H1 (cell line): ENCODE measurements at regions not wholly inside any gene's neighbourhood (a gene's known extent, or its start where the extent isn't known, plus 50 kb on each side); places are given as distances from the start of the nearest gene placed in this dataset.

Source experiments
- CTCF ChIA-PET: fragments of 300-600 bp; sonication (Branson Sonifier 250); formaldehyde crosslinking; loops from one replicate; lab custom pipeline; 2021; ENCODE audit not compliant: partially characterized antibody; lab: Charles Lee
- POLR2A ChIA-PET: fragments of 300-600 bp; sonication (Branson Sonifier 250); formaldehyde crosslinking; loops from one replicate; lab custom pipeline; 2021; ENCODE audit warnings: inconsistent platforms; ENCODE audit not compliant: partially characterized antibody; lab: Charles Lee
- DNase-seq, 2 experiments: peaks; one replicate each; pipeline versions ENCODE4 v3.0.0 to v3.0.0-alpha.2; 2010 to 2022; ENCODE audit warnings: low spot score in 2 of 2, low read depth in 1 of 2, mixed read lengths in 1 of 2
- FAIRE-seq: peaks from 2 replicates; lab custom pipeline; 2011; peaks lifted over from hg19 to GRCh38; lab: Jason Lieb, UNC
- H2AFZ ChIP-seq: 2 replicates; pipeline ENCODE4 v1.8.1; 2012; ENCODE audit warnings: low read length, inconsistent platforms
- H2AK5ac ChIP-seq: 2 replicates; pipeline ENCODE4 v1.6.1; 2013; ENCODE audit warnings: low read depth, low read length
- H2BK120ac ChIP-seq: replicated peaks from 2 replicates; pipeline ENCODE3; 2013; ENCODE audit warnings: low read depth, low read length, inconsistent platforms
- H2BK12ac ChIP-seq: 2 replicates; pipeline ENCODE4 v1.6.1; 2013; ENCODE audit warnings: low read depth, low read length
- H2BK15ac ChIP-seq: 2 replicates; pipeline ENCODE4 v1.6.1; 2013; ENCODE audit warnings: low read length
- H2BK20ac ChIP-seq: 2 replicates; pipeline ENCODE4 v1.6.1; 2013; ENCODE audit warnings: low read length
- H2BK5ac ChIP-seq: 2 replicates; pipeline ENCODE4 v1.6.1; 2013; ENCODE audit warnings: low read depth, low read length
- H3K14ac ChIP-seq: 2 replicates; pipeline ENCODE4 v1.6.1; 2013; ENCODE audit warnings: inconsistent platforms; ENCODE audit not compliant: insufficient read length
- H3K18ac ChIP-seq: 2 replicates; pipeline ENCODE4 v1.6.1; 2013; ENCODE audit warnings: low read length; ENCODE audit errors: extremely low read depth
- H3K23ac ChIP-seq: 2 replicates; pipeline ENCODE4 v1.6.1; 2013; ENCODE audit warnings: inconsistent platforms; ENCODE audit not compliant: insufficient read length
- H3K23me2 ChIP-seq: 2 replicates; pipeline ENCODE4 v1.6.1; 2013; ENCODE audit warnings: low read depth, low read length
- H3K27ac ChIP-seq: 2 replicates; pipeline ENCODE4 v1.6.1; 2011; ENCODE audit warnings: low read depth, low read length, inconsistent platforms
- H3K27me3 ChIP-seq, 4 experiments: replicated peaks in 1 of 4; 1 replicate in 1 of 4; 2 replicates in 3 of 4; pipeline versions ENCODE4 v1.6.1 to v1.8.1; 2011 to 2013; ENCODE audit warnings: low read length in 3 of 4, mild to moderate bottlenecking in 3 of 4, inconsistent platforms in 2 of 4, mixed read lengths in 2 of 4, moderate library complexity in 1 of 4; ENCODE audit not compliant: control insufficient read depth in 3 of 4, insufficient read depth in 3 of 4; ENCODE audit errors: extremely low read depth in 1 of 4
- H3K36me3 ChIP-seq, 4 experiments: 2 replicates each; pipeline versions ENCODE4 v1.6.1 to v1.8.1; 2011 to 2013; ENCODE audit warnings: mild to moderate bottlenecking in 4 of 4, low read length in 3 of 4, moderate library complexity in 2 of 4, control low read depth in 1 of 4, inconsistent platforms in 1 of 4; ENCODE audit not compliant: insufficient read depth in 4 of 4, control insufficient read depth in 2 of 4
- H3K4ac ChIP-seq: replicated peaks from 2 replicates; pipeline ENCODE3; 2013; ENCODE audit warnings: low read length, low read depth, mixed read lengths, inconsistent platforms; ENCODE audit not compliant: insufficient read length
- H3K4me1 ChIP-seq, 4 experiments: replicated peaks in 1 of 4; 1 replicate in 1 of 4; 2 replicates in 3 of 4; pipeline versions ENCODE4 v1.6.1 to v1.8.1; 2011 to 2013; ENCODE audit warnings: low read length in 3 of 4, inconsistent platforms in 2 of 4, mixed read lengths in 1 of 4; ENCODE audit not compliant: insufficient read depth in 4 of 4, control insufficient read depth in 3 of 4
- H3K4me2 ChIP-seq, 2 experiments: 2 replicates each; pipeline versions ENCODE4 v1.6.1 to v1.8.1; 2011 to 2013; ENCODE audit warnings: low read depth in 2 of 2, low read length in 2 of 2, control low read depth in 1 of 2, inconsistent platforms in 1 of 2, mild to moderate bottlenecking in 1 of 2; ENCODE audit not compliant: insufficient read depth in 1 of 2
- H3K4me3 ChIP-seq, 4 experiments: fragments of 200-600, 300-600 bp in 1 of 4; sonication (generic), shearing (Covaris generic), sonication (Bioruptor Twin) in 1 of 4; 2 replicates each; pipeline versions ENCODE4 v1.5.1 to v1.8.1; 2011 to 2016; ENCODE audit warnings: low read length in 4 of 4, low read depth in 3 of 4, control low read depth in 2 of 4, inconsistent platforms in 2 of 4, mild to moderate bottlenecking in 2 of 4, mixed read lengths in 1 of 4, moderate library complexity in 1 of 4; ENCODE audit not compliant: insufficient read depth in 2 of 4; ENCODE audit errors: extremely low read depth in 1 of 4
- H3K56ac ChIP-seq: replicated peaks from 2 replicates; pipeline ENCODE3; 2013; ENCODE audit warnings: low read depth, mild to moderate bottlenecking, mixed read lengths, low read length, inconsistent platforms; ENCODE audit not compliant: insufficient read length
- H3K79me1 ChIP-seq: 2 replicates; pipeline ENCODE4 v1.6.1; 2013; ENCODE audit warnings: low read depth, low read length, control low read depth
- H3K79me2 ChIP-seq, 2 experiments: 2 replicates each; pipeline versions ENCODE4 v1.6.1 to v1.8.1; 2012 to 2013; ENCODE audit warnings: low read length in 2 of 2, mild to moderate bottlenecking in 2 of 2, inconsistent platforms in 1 of 2; ENCODE audit not compliant: insufficient read depth in 2 of 2, control insufficient read depth in 1 of 2
- H3K9ac ChIP-seq, 4 experiments: replicated peaks in 1 of 4; 1 replicate in 1 of 4; 2 replicates in 3 of 4; pipeline versions ENCODE4 v1.6.1 to v1.8.1; 2011 to 2013; ENCODE audit warnings: low read depth in 3 of 4, low read length in 3 of 4, control low read depth in 2 of 4, mild to moderate bottlenecking in 2 of 4, moderate library complexity in 2 of 4, inconsistent platforms in 1 of 4; ENCODE audit errors: extremely low read depth in 1 of 4
- H3K9me3 ChIP-seq, 2 experiments: 2 replicates each; pipeline versions ENCODE4 v1.6.1 to v1.8.1; 2012 to 2013; ENCODE audit warnings: mild to moderate bottlenecking in 2 of 2, moderate library complexity in 2 of 2, control low read depth in 1 of 2, inconsistent platforms in 1 of 2, low read depth in 1 of 2, low read length in 1 of 2, mixed read lengths in 1 of 2; ENCODE audit not compliant: insufficient read depth in 2 of 2
- H4K20me1 ChIP-seq, 2 experiments: replicated peaks in 1 of 2; 2 replicates each; pipeline versions ENCODE3 to v1.8.1; 2011 to 2013; ENCODE audit warnings: inconsistent platforms in 2 of 2, low read length in 2 of 2, mild to moderate bottlenecking in 1 of 2; ENCODE audit not compliant: insufficient read depth in 2 of 2, control insufficient read depth in 1 of 2
- H4K5ac ChIP-seq: 2 replicates; pipeline ENCODE4 v1.6.1; 2013; ENCODE audit warnings: low read length, low read depth, mixed read lengths, inconsistent platforms; ENCODE audit not compliant: insufficient read length
- H4K8ac ChIP-seq: 2 replicates; pipeline ENCODE4 v1.8.0; 2013; ENCODE audit warnings: mild to moderate bottlenecking, moderate library complexity, low read length, inconsistent platforms; ENCODE audit not compliant: insufficient read depth; ENCODE audit errors: extremely low read depth
- H4K91ac ChIP-seq: replicated peaks from 2 replicates; pipeline ENCODE3; 2013; ENCODE audit warnings: low read length, mixed read lengths, inconsistent platforms; ENCODE audit not compliant: insufficient read length
- CEBPB ChIP-seq: IDR thresholded peaks from 2 replicates; pipeline ENCODE4 v1.6.1; 2012; ENCODE audit warnings: low read depth, low read length
- CHD1 ChIP-seq: IDR thresholded peaks from 2 replicates; pipeline ENCODE4 v1.6.1; 2012; ENCODE audit warnings: low read depth, low read length, improper control_type of control experiment
- HDAC2 ChIP-seq, 2 experiments: fragments of 300-600 bp in 1 of 2; sonication (generic) in 1 of 2; IDR thresholded peaks; 2 replicates each; pipeline ENCODE4 v1.6.1; 2011 to 2012; ENCODE audit warnings: low read depth in 2 of 2, low read length in 2 of 2, mild to moderate bottlenecking in 2 of 2, moderate library complexity in 2 of 2, borderline replicate concordance in 1 of 2, inconsistent platforms in 1 of 2
- JUND ChIP-seq: IDR thresholded peaks from 2 replicates; pipeline ENCODE4 v1.6.1; 2011; ENCODE audit warnings: mild to moderate bottlenecking, improper control_type of control experiment, low read length
- PHF8 ChIP-seq: fragments of 200-600 bp; sonication (generic); conservative IDR thresholded peaks from 2 replicates; pipeline ENCODE4 v1.7.1; 2012; ENCODE audit warnings: low read depth, mild to moderate bottlenecking, inconsistent platforms, low read length, moderate library complexity
- POLR2A ChIP-seq, 2 experiments: IDR thresholded peaks; 1 replicate in 1 of 2; 2 replicates in 1 of 2; pipeline ENCODE4 v1.6.1; 2011; ENCODE audit warnings: low read depth in 2 of 2, low read length in 2 of 2, mild to moderate bottlenecking in 2 of 2; ENCODE audit errors: control extremely low read depth in 1 of 2
- SIN3A ChIP-seq, 2 experiments: IDR thresholded peaks in 1 of 2; conservative IDR thresholded peaks in 1 of 2; 2 replicates each; pipeline ENCODE4 v1.6.1; 2011 to 2012; ENCODE audit warnings: low read length in 2 of 2, improper control_type of control experiment in 1 of 2, low read depth in 1 of 2, mild to moderate bottlenecking in 1 of 2
- SIRT6 ChIP-seq: IDR thresholded peaks from one replicate; pipeline ENCODE4 v1.7.1; 2012; ENCODE audit warnings: low read length, inconsistent platforms
- SP1 ChIP-seq: IDR thresholded peaks from 2 replicates; pipeline ENCODE4 v1.6.1; 2011; ENCODE audit warnings: low read depth, low read length
- SUZ12 ChIP-seq: fragments of 200-600 bp; sonication (generic); IDR thresholded peaks from 2 replicates; pipeline ENCODE4 v1.6.1; 2012; ENCODE audit warnings: mild to moderate bottlenecking, inconsistent platforms, low read length, moderate library complexity, mixed read lengths
- TBP ChIP-seq: IDR thresholded peaks from 2 replicates; pipeline ENCODE4 v1.6.1; 2011; ENCODE audit warnings: low read depth, low read length, improper control_type of control experiment
- WGBS, 2 experiments: shearing (Covaris generic) in 1 of 2; methylation state at CpG; one replicate each; pipeline versions ENCODE4 v1.1.6 to v1.1.7; 2013 to 2015; ENCODE audit warnings: low lambda C conversion rate in 2 of 2, mixed read lengths in 2 of 2, inconsistent platforms in 1 of 2, low coverage in 1 of 2, missing lambda C conversion rate in 1 of 2; ENCODE audit not compliant: insufficient replicate concordance in 2 of 2, insufficient coverage in 1 of 2, insufficient read length in 1 of 2; ENCODE audit errors: extremely low coverage in 1 of 2, missing lambda C conversion rate in 1 of 2; 5-methylcytosine and 5-hydroxymethylcytosine counted together
- TF ChIP-seq, protein P1 (sequence below), 3 experiments: IDR thresholded peaks; 1 replicate in 2 of 3; 2 replicates in 1 of 3; pipeline versions ENCODE4 v1.5.1 to v1.6.1; 2011; ENCODE audit warnings: low read length in 3 of 3, mild to moderate bottlenecking in 3 of 3, inconsistent platforms in 2 of 3, low read depth in 1 of 3, moderate library complexity in 1 of 3; ENCODE audit not compliant: insufficient read depth in 1 of 3; ENCODE audit errors: control extremely low read depth in 1 of 3

DNA sequence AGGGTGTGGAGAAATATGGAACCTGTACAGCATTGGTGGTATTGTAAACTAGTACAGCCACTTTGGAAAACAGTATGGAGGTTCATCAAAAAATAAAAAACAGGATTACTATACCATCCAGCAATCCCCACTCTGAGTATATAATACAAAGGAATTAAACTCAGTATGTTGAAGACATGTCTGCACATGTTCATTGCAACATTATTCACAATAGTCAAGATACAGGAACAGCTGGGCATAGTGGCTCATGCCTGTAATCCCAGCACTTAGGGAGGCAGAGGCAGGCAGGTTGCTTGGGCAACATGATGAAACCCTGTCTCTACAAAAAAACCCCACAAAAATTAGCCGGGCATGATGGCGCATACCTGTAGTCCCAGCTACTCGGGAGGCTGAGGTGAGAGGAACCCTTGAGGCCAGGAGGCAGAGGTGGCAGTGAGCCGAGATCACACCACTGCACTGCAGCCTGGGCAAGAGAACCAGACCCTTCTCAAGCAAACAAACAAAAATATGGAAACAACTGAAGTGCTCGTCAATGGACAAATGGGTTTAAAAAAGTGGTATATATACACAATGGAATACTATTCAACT, 63.6 kb downstream of the TMEM174 start:
- H3K79me1 ChIP-seq = no peaks in the 10 kb centered on the region
- peaks cover 34 to 51% (median 47%) of the 10 kb centered on the region in 4 experiments for H3K27me3 ChIP-seq
- peaks cover 4 to 20% (median 14%) of the 10 kb centered on the region in 4 experiments for H3K4me1 ChIP-seq
- ChIA-PET POLR2A (no interaction called here), CTCF (no interaction called here)
- DNase-seq (no peak), FAIRE-seq (no peak)
- no peak overlapping the region for H3K4me2 ChIP-seq
- H3K4ac ChIP-seq = no peak overlapping the region
- no peak overlapping the region for H2BK120ac ChIP-seq
- H2BK5ac ChIP-seq = no peak overlapping the region
- H4K8ac ChIP-seq = no peak overlapping the region
- H2AK5ac ChIP-seq = no peak overlapping the region
- no peak overlapping the region for H2BK12ac ChIP-seq
- H3K27ac ChIP-seq = no peak overlapping the region
- no peaks in the 10 kb centered on the region for H3K79me2 ChIP-seq
- H2BK20ac ChIP-seq = no peak overlapping the region
- no peak overlapping the region for H3K14ac ChIP-seq
- no peak overlapping the region for H3K23ac ChIP-seq
- no peak overlapping the region for H3K9ac ChIP-seq
- H3K18ac ChIP-seq = no peak overlapping the region
- no peak overlapping the region for H2BK15ac ChIP-seq
- no peak overlapping the region for H4K91ac ChIP-seq
- no peak overlapping the region for H4K5ac ChIP-seq
- 84% methylated on average over 5 of the region's 5 CpGs; no CpG with 5 or more reads in 1 of the 2 experiments for WGBS, 2 experiments
- no peak overlapping the region for H3K4me3 ChIP-seq
- no peaks in the 10 kb centered on the region; a peak in 1 of 4 replicates for H3K9me3 ChIP-seq
- H4K20me1 ChIP-seq = peaks cover 7 to 8% of the 10 kb centered on the region in 2 experiments
- H3K36me3 ChIP-seq = no peaks in the 10 kb centered on the region; a peak in 1 of 8 replicates
- H2AFZ ChIP-seq = no peak overlapping the region
- no peak overlapping the region for H3K56ac ChIP-seq
- H3K23me2 ChIP-seq = peaks cover 21% of the 10 kb centered on the region; the same call in 1 of the 2 replicates
- TF ChIP-seq JUND (no peak), TBP (no peak), CEBPB (no peak), SIRT6 (no peak), PHF8 (no peak), SIN3A (conservative IDR thresholded peaks at IDR 0.05 in 1 of 2, IDR thresholded peaks at IDR 0.05 in 1 of 2; ENCODE audit: low read depth in 1 of 2, low read length in 2 of 2) (no peak), HDAC2 (IDR thresholded peaks at IDR 0.05; ENCODE audit: borderline replicate concordance in 1 of 2, low read depth in 2 of 2, low read length in 2 of 2) (no peak), POLR2A (IDR thresholded peaks at IDR 0.05; ENCODE audit: control extremely low read depth in 1 of 2, low read depth in 2 of 2, low read length in 2 of 2) (no peak), CHD1 (no peak), SP1 (no peak), SUZ12 (no peak)
- TF ChIP-seq, protein P1, sequence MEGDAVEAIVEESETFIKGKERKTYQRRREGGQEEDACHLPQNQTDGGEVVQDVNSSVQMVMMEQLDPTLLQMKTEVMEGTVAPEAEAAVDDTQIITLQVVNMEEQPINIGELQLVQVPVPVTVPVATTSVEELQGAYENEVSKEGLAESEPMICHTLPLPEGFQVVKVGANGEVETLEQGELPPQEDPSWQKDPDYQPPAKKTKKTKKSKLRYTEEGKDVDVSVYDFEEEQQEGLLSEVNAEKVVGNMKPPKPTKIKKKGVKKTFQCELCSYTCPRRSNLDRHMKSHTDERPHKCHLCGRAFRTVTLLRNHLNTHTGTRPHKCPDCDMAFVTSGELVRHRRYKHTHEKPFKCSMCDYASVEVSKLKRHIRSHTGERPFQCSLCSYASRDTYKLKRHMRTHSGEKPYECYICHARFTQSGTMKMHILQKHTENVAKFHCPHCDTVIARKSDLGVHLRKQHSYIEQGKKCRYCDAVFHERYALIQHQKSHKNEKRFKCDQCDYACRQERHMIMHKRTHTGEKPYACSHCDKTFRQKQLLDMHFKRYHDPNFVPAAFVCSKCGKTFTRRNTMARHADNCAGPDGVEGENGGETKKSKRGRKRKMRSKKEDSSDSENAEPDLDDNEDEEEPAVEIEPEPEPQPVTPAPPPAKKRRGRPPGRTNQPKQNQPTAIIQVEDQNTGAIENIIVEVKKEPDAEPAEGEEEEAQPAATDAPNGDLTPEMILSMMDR (IDR thresholded peaks at IDR 0.05; ENCODE audit: control extremely low read depth in 1 of 3, insufficient read depth in 1 of 3, low read depth in 1 of 3, low read length in 3 of 3) = no peak
